H9 (cell line): ENCODE measurements at regions not wholly inside any gene's neighbourhood (a gene's known extent, or its start where the extent isn't known, plus 50 kb on each side); places are given as distances from the start of the nearest gene placed in this dataset.
A peak's percentile ranks its signal among the peaks of the same experiment; 100 is the strongest.
"Not testable (repeated sequence)": the region's sequence is repeated elsewhere in the genome, so short reads cannot be mapped to it uniquely, and the experiment has no call there.

Experiments
- DNase-seq: peaks from one replicate; pipeline ENCODE4 v3.0.0-alpha.2; 2017
- H2AFZ ChIP-seq: one replicate; pipeline ENCODE4 v1.6.1; 2013; ENCODE audit warnings: mild to moderate bottlenecking, low read length, control low read depth, moderate library complexity
- H2AK5ac ChIP-seq: 2 replicates; pipeline ENCODE4 v1.6.1; 2013; ENCODE audit warnings: low read length, control low read depth, mixed read lengths; ENCODE audit not compliant: insufficient read length
- H2BK120ac ChIP-seq: one replicate; pipeline ENCODE4 v1.6.1; 2013; ENCODE audit warnings: low read depth, mild to moderate bottlenecking, low read length, control low read depth, inconsistent platforms; ENCODE audit not compliant: poor library complexity, severe bottlenecking
- H2BK12ac ChIP-seq: 2 replicates; pipeline ENCODE4 v1.6.1; 2013; ENCODE audit warnings: low read length, control low read depth, mixed read lengths, low read depth; ENCODE audit not compliant: insufficient read length
- H2BK15ac ChIP-seq: 2 replicates; pipeline ENCODE4 v1.6.1; 2013; ENCODE audit warnings: low read depth, low read length, control low read depth
- H2BK20ac ChIP-seq: one replicate; pipeline ENCODE4 v1.6.1; 2013; ENCODE audit warnings: low read depth, mild to moderate bottlenecking, low read length, control low read depth, inconsistent platforms; ENCODE audit not compliant: poor library complexity, severe bottlenecking
- H2BK5ac ChIP-seq: 2 replicates; pipeline ENCODE4 v1.6.1; 2013; ENCODE audit warnings: low read length, control low read depth, mixed read lengths; ENCODE audit not compliant: insufficient read length
- H3K14ac ChIP-seq: 2 replicates; pipeline ENCODE4 v1.6.1; 2013; ENCODE audit warnings: low read length, control low read depth; ENCODE audit not compliant: insufficient read depth
- H3K18ac ChIP-seq: 2 replicates; pipeline ENCODE4 v1.6.1; 2013; ENCODE audit warnings: low read depth, mild to moderate bottlenecking, mixed read lengths, low read length, control low read depth; ENCODE audit not compliant: insufficient read length
- H3K23ac ChIP-seq: 2 replicates; pipeline ENCODE4 v1.6.1; 2013; ENCODE audit warnings: low read length, control low read depth, mixed read lengths, low read depth; ENCODE audit not compliant: insufficient read length
- H3K23me2 ChIP-seq: 2 replicates; pipeline ENCODE4 v1.6.1; 2013; ENCODE audit warnings: low read depth, mild to moderate bottlenecking, mixed read lengths, low read length, control low read depth; ENCODE audit not compliant: insufficient read length, poor library complexity, severe bottlenecking
- H3K27ac ChIP-seq: 2 replicates; pipeline ENCODE4 v1.5.1; 2013; ENCODE audit warnings: low read length, control low read depth, mixed read lengths, low read depth; ENCODE audit not compliant: insufficient read length
- H3K27me3 ChIP-seq: 2 replicates; pipeline ENCODE4 v1.6.1; 2013; ENCODE audit warnings: low read length, control low read depth, inconsistent platforms; ENCODE audit not compliant: insufficient read depth
- H3K4ac ChIP-seq: 2 replicates; pipeline ENCODE4 v1.6.1; 2013; ENCODE audit warnings: low read depth, mild to moderate bottlenecking, control low read depth, inconsistent platforms, low read length, moderate library complexity
- H3K4me1 ChIP-seq: 2 replicates; pipeline ENCODE4 v1.6.1; 2013; ENCODE audit warnings: low read length, control low read depth, inconsistent platforms; ENCODE audit not compliant: insufficient read depth
- H3K4me2 ChIP-seq: 2 replicates; pipeline ENCODE4 v1.6.1; 2013; ENCODE audit warnings: low read length, control low read depth, mixed read lengths; ENCODE audit not compliant: insufficient read length, insufficient read depth
- H3K56ac ChIP-seq: 2 replicates; pipeline ENCODE4 v1.6.1; 2013; ENCODE audit warnings: low read depth, mild to moderate bottlenecking, mixed read lengths, low read length, control low read depth; ENCODE audit not compliant: insufficient read length
- H3K79me1 ChIP-seq: 2 replicates; pipeline ENCODE4 v1.6.1; 2013; ENCODE audit warnings: low read depth, mild to moderate bottlenecking, moderate library complexity, low read length, control low read depth, inconsistent platforms; ENCODE audit not compliant: insufficient read depth, poor library complexity, severe bottlenecking
- H3K79me2 ChIP-seq: 2 replicates; pipeline ENCODE4 v1.6.1; 2013; ENCODE audit warnings: low read length, control low read depth, inconsistent platforms; ENCODE audit not compliant: insufficient read depth
- H3K9ac ChIP-seq: 2 replicates; pipeline ENCODE4 v1.6.1; 2013; ENCODE audit warnings: low read length, control low read depth, mixed read lengths; ENCODE audit not compliant: insufficient read length; ENCODE audit errors: extremely low read depth
- H3K9me3 ChIP-seq: one replicate; pipeline ENCODE4 v1.6.1; 2013; ENCODE audit warnings: low read depth, low read length, inconsistent platforms; ENCODE audit not compliant: control insufficient read depth
- H3T11ph ChIP-seq: one replicate; pipeline ENCODE4 v1.6.1; 2013; ENCODE audit warnings: mild to moderate bottlenecking, low read length, control low read depth, inconsistent platforms
- H4K20me1 ChIP-seq: one replicate; pipeline ENCODE4 v1.6.1; 2013; ENCODE audit not compliant: control insufficient read depth, insufficient read length, insufficient read depth
- H4K5ac ChIP-seq: 2 replicates; pipeline ENCODE4 v1.6.1; 2013; ENCODE audit warnings: low read depth, mild to moderate bottlenecking, mixed read lengths, low read length, control low read depth; ENCODE audit not compliant: insufficient read length
- H4K8ac ChIP-seq: replicated peaks from 2 replicates; pipeline ENCODE4 v1.6.1; 2013; ENCODE audit warnings: low read length, control low read depth, mixed read lengths, low read depth; ENCODE audit not compliant: insufficient read length
- H4K91ac ChIP-seq: 2 replicates; pipeline ENCODE4 v1.6.1; 2013; ENCODE audit warnings: low read depth, mild to moderate bottlenecking, moderate library complexity, mixed read lengths, low read length, control low read depth; ENCODE audit not compliant: insufficient read length
- H3K27ac Mint-ChIP-seq, 3 experiments: 2 replicates in 2 of 3; 3 replicates in 1 of 3; pipeline ENCODE4 v1.8.0; 2020 to 2021; ENCODE audit warnings: mixed read lengths in 3 of 3, mild to moderate bottlenecking in 1 of 3, moderate library complexity in 1 of 3
- H3K27me3 Mint-ChIP-seq: 2 replicates; pipeline ENCODE4 v1.8.0; 2021; ENCODE audit warnings: low read depth, mild to moderate bottlenecking, moderate library complexity, mixed read lengths
- H3K36me3 Mint-ChIP-seq, 3 experiments: 2 replicates in 2 of 3; 3 replicates in 1 of 3; pipeline ENCODE4 v1.8.0; 2020 to 2021; ENCODE audit warnings: low read depth in 3 of 3, mixed read lengths in 3 of 3; ENCODE audit not compliant: insufficient read depth in 1 of 3
- H3K4me1 Mint-ChIP-seq, 2 experiments: 2 replicates each; pipeline ENCODE4 v1.8.0; 2020; ENCODE audit warnings: mixed read lengths in 2 of 2
- H3K4me3 Mint-ChIP-seq, 2 experiments: 2 replicates in 1 of 2; 3 replicates in 1 of 2; pipeline ENCODE4 v1.8.0; 2020 to 2021; ENCODE audit warnings: mild to moderate bottlenecking in 2 of 2, mixed read lengths in 2 of 2, moderate library complexity in 1 of 2
- H3K9me3 Mint-ChIP-seq, 2 experiments: 2 replicates in 1 of 2; 3 replicates in 1 of 2; pipeline ENCODE4 v1.8.0; 2020; ENCODE audit warnings: mild to moderate bottlenecking in 2 of 2, mixed read lengths in 2 of 2, moderate library complexity in 1 of 2
- CTCF ChIP-seq: fragments of 200-600 bp; sonication (generic); conservative IDR thresholded peaks from 3 replicates; pipeline ENCODE4 v1.8.0; 2021; ENCODE audit warnings: antibody characterized with exemption, mild to moderate bottlenecking
- WGBS: extraction: QIAGEN DNeasy Blood & Tissue Kit; methylation state at CpG from one replicate; pipeline ENCODE4 v1.1.7; 2013; ENCODE audit warnings: missing lambda C conversion rate, low lambda C conversion rate, mixed read lengths; ENCODE audit not compliant: insufficient read length; ENCODE audit errors: extremely low coverage; 5-methylcytosine and 5-hydroxymethylcytosine counted together

GRCh38 chr2:154570501-154570900 is 128.0 kb upstream of the KCNJ3 start:
- Histone ChIP-seq H4K5ac (no peak overlapping the region), H3K14ac (no peak overlapping the region), H3K23me2 (no peaks in the 10 kb centered on the region), H3K79me2 (no peaks in the 10 kb centered on the region), H2AK5ac (no peak overlapping the region), H3K27me3 (no peaks in the 10 kb centered on the region), H3K27ac (no peak overlapping the region), H2BK15ac (no peak overlapping the region; the same call in 1 of the 2 replicates), H3K4me2 (no peak overlapping the region), H3T11ph (no peak overlapping the region), H2BK20ac (no peak overlapping the region), H3K4me1 (peaks cover 3% of the 10 kb centered on the region; the same call in 1 of the 2 replicates), H2BK5ac (no peak overlapping the region), H3K56ac (no peak overlapping the region), H3K18ac (no peak overlapping the region), H3K4ac (no peak overlapping the region), H4K8ac (no peak overlapping the region), H3K79me1 (no peaks in the 10 kb centered on the region), H4K91ac (no peak overlapping the region), H2BK120ac (no peak overlapping the region), H3K9me3 (no peaks in the 10 kb centered on the region), H3K23ac (no peak overlapping the region), H3K9ac (no peak overlapping the region), H4K20me1 (no peaks in the 10 kb centered on the region), H2AFZ (no peak overlapping the region), H2BK12ac (no peak overlapping the region)
- no peak overlapping the region for H3K4me3 Mint-ChIP-seq
- peaks cover 0 to 12% (median 0%) of the 10 kb centered on the region in 3 experiments; a peak in 3 of 7 replicates for H3K36me3 Mint-ChIP-seq
- H3K9me3 Mint-ChIP-seq, result peaks cover 5 to 10% of the 10 kb centered on the region in 2 experiments; a peak in 3 of 5 replicates
- H3K4me1 Mint-ChIP-seq, result peaks cover 13 to 18% of the 10 kb centered on the region in 2 experiments
- DNase-seq, result no peak
- WGBS, result no CpG with 5 or more reads among the region's 6 CpGs
- no peak for TF ChIP-seq CTCF
- H3K27ac Mint-ChIP-seq, result 0 out of 7 replicates have a peak overlapping the region, but pooled peaks of 1 of the 3 experiments have one; percentile 57
- H3K27me3 Mint-ChIP-seq, result no peaks in the 10 kb centered on the region

GRCh38 chr2:154576699-154577098 is 121.8 kb upstream of the KCNJ3 start:
- DNase-seq, result not testable (repeated sequence)

More at GRCh38 chr2:154576699-154577098, 121.8 kb upstream of the KCNJ3 start:
- H3K27me3 ChIP-seq, H3K4ac ChIP-seq, H2AFZ ChIP-seq, H2BK12ac ChIP-seq, H2BK120ac ChIP-seq, H3K4me3 Mint-ChIP-seq, H3K23ac ChIP-seq, H3K36me3 Mint-ChIP-seq, H3K56ac ChIP-seq, H3K4me2 ChIP-seq, H4K91ac ChIP-seq, H2AK5ac ChIP-seq, H3K18ac ChIP-seq, H2BK15ac ChIP-seq, H3K27ac ChIP-seq, H3K4me1 ChIP-seq, H3K79me2 ChIP-seq, H3K23me2 ChIP-seq, H3K9ac ChIP-seq, H3K27me3 Mint-ChIP-seq, H3T11ph ChIP-seq, H4K5ac ChIP-seq, H3K14ac ChIP-seq, H2BK5ac ChIP-seq, H4K8ac ChIP-seq, H3K9me3 Mint-ChIP-seq, H3K9me3 ChIP-seq, H3K79me1 ChIP-seq, H2BK20ac ChIP-seq, H4K20me1 ChIP-seq: not testable (repeated sequence)
- Mint-ChIP-seq H3K27ac (peak overlapping the region in 2 of 3 experiments; percentile 75 to 92; a peak in 1 of 7 replicates), H3K4me1 (peaks cover 28 to 40% of the 10 kb centered on the region in 2 experiments)
- WGBS, result no CpG with 5 or more reads among the region's 13 CpGs
